ENCODE measurements at regions not wholly inside any gene's neighbourhood (a gene's known extent, or its start where the extent isn't known, plus 50 kb on each side); places are given as distances from the start of the nearest gene placed in this dataset.

GRCh38 chr6:130670142-130670541 lies 157.1 kb upstream of the SMLR1 start:
- DNase-seq (ENCODE audit: low read depth in 2 of 3, low spot score in 2 of 3), result no peak

- no peak for DNase-seq (ENCODE audit: low read depth in 2 of 3, low spot score in 2 of 3)
Measured at GRCh38 chr6:130671119-130671518, 156.1 kb upstream of the SMLR1 start.

GRCh38 chr6:130671577-130671976 lies 155.6 kb upstream of the SMLR1 start:
- no peak for DNase-seq (ENCODE audit: low read depth in 2 of 3, low spot score in 2 of 3)

- DNase-seq (ENCODE audit: low read depth in 2 of 3, low spot score in 2 of 3), result no peak
Measured at GRCh38 chr6:130672153-130672552, 155.1 kb upstream of the SMLR1 start.

GRCh38 chr6:130674604-130675003 lies 152.6 kb upstream of the SMLR1 start:
- DNase-seq (ENCODE audit: low read depth in 2 of 3, low spot score in 2 of 3), result no peak

- DNase-seq (ENCODE audit: low read depth in 2 of 3, low spot score in 2 of 3), result peak in 1 of 3 donors; percentile 18
Measured at GRCh38 chr6:130675072-130675471, 152.1 kb upstream of the SMLR1 start.

GRCh38 chr6:130676077-130676772 lies 151.0 kb upstream of the SMLR1 start:
- no peak for DNase-seq (ENCODE audit: low read depth in 2 of 3, low spot score in 2 of 3)

- DNase-seq (ENCODE audit: low read depth in 2 of 3, low spot score in 2 of 3), result no peak
Measured at GRCh38 chr6:130676773-130677144, 150.4 kb upstream of the SMLR1 start.

GRCh38 chr6:130677312-130677711 lies 149.9 kb upstream of the SMLR1 start:
- DNase-seq (ENCODE audit: low read depth in 2 of 3, low spot score in 2 of 3), result no peak

- no peak for DNase-seq (ENCODE audit: low read depth in 2 of 3, low spot score in 2 of 3)
Measured at GRCh38 chr6:130677766-130678165, 149.4 kb upstream of the SMLR1 start.

GRCh38 chr6:130679684-130680083 lies 147.5 kb upstream of the SMLR1 start:
- DNase-seq (ENCODE audit: low read depth in 2 of 3, low spot score in 2 of 3), result no peak

- no peak for DNase-seq (ENCODE audit: low read depth in 2 of 3, low spot score in 2 of 3)
Measured at GRCh38 chr6:130680116-130680515, 147.1 kb upstream of the SMLR1 start.

GRCh38 chr6:130681028-130681427 lies 146.2 kb upstream of the SMLR1 start:
- no peak for DNase-seq (ENCODE audit: low read depth in 2 of 3, low spot score in 2 of 3)

GRCh38 chr6:130682066-130682465 lies 145.1 kb upstream of the SMLR1 start:
- no peak for DNase-seq (ENCODE audit: low read depth in 2 of 3, low spot score in 2 of 3)

- DNase-seq (ENCODE audit: low read depth in 2 of 3, low spot score in 2 of 3), result peak in 1 of 3 donors; percentile 29
Measured at GRCh38 chr6:130683761-130684517, 143.3 kb upstream of the SMLR1 start.

- DNase-seq (ENCODE audit: low read depth in 2 of 3, low spot score in 2 of 3), result no peak
Measured at GRCh38 chr6:130692659-130693058, 134.5 kb upstream of the SMLR1 start.

GRCh38 chr6:130693944-130694343 lies 133.3 kb upstream of the SMLR1 start:
- DNase-seq (ENCODE audit: low read depth in 2 of 3, low spot score in 2 of 3), result no peak

- no peak for DNase-seq (ENCODE audit: low read depth in 2 of 3, low spot score in 2 of 3)
Measured at GRCh38 chr6:130694606-130695005, 132.6 kb upstream of the SMLR1 start.

- no peak for DNase-seq (ENCODE audit: low read depth in 2 of 3, low spot score in 2 of 3)
Measured at GRCh38 chr6:130696806-130697205, 130.4 kb upstream of the SMLR1 start.

- DNase-seq (ENCODE audit: low read depth in 2 of 3, low spot score in 2 of 3), result no peak
Measured at GRCh38 chr6:130697271-130697994, 129.8 kb upstream of the SMLR1 start.

GRCh38 chr6:130697995-130698535 lies 129.1 kb upstream of the SMLR1 start:
- peak; percentile 24 to 64 (median 34) for DNase-seq (ENCODE audit: low read depth in 2 of 3, low spot score in 2 of 3)

All from hematopoietic multipotent progenitor cell (in vitro differentiated cells).